ENCODE measurements at regions not wholly inside any gene's neighbourhood (a gene's known extent, or its start where the extent isn't known, plus 50 kb on each side); places are given as distances from the start of the nearest gene placed in this dataset.

DNA sequence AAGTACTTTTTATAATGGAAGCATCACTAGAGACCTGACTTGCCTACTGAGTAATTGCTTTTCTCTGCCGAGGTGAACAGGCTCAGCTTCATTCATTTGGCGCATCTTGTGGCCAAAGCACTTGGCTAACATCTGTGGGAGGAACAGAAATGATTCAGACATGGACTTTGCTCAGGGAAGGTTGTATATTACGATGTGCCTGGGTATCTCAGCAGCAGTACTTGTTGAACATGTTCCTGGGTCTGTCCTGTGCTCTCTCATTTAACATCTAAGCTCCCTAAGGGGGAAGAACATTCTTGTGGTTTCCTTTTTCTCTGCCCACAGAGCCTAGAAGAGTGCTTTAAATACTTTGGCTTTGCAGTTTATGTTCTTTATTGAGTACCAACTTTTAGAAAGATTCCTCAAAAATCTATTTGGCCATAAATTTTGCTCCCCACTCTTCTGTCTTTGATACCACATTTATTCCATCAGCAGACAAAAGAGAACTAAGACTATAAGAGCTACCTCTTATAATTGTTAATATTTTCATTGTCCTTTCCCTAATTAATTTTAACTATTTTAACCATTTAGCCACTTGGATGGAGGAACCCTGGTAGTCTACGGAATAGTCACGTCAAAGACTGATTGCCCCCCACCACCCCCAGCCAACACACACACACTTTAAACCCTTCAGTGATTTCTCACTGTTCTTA lies 101.2 kb upstream of the EGLN3 start (continued):
- TF ChIP-seq, protein P1, sequence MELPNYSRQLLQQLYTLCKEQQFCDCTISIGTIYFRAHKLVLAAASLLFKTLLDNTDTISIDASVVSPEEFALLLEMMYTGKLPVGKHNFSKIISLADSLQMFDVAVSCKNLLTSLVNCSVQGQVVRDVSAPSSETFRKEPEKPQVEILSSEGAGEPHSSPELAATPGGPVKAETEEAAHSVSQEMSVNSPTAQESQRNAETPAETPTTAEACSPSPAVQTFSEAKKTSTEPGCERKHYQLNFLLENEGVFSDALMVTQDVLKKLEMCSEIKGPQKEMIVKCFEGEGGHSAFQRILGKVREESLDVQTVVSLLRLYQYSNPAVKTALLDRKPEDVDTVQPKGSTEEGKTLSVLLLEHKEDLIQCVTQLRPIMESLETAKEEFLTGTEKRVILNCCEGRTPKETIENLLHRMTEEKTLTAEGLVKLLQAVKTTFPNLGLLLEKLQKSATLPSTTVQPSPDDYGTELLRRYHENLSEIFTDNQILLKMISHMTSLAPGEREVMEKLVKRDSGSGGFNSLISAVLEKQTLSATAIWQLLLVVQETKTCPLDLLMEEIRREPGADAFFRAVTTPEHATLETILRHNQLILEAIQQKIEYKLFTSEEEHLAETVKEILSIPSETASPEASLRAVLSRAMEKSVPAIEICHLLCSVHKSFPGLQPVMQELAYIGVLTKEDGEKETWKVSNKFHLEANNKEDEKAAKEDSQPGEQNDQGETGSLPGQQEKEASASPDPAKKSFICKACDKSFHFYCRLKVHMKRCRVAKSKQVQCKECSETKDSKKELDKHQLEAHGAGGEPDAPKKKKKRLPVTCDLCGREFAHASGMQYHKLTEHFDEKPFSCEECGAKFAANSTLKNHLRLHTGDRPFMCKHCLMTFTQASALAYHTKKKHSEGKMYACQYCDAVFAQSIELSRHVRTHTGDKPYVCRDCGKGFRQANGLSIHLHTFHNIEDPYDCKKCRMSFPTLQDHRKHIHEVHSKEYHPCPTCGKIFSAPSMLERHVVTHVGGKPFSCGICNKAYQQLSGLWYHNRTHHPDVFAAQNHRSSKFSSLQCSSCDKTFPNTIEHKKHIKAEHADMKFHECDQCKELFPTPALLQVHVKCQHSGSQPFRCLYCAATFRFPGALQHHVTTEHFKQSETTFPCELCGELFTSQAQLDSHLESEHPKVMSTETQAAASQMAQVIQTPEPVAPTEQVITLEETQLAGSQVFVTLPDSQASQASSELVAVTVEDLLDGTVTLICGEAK (IDR thresholded peaks at IDR 0.05), result no peak
- TF ChIP-seq, protein P1 (CRISPR knock-in tag; IDR thresholded peaks at IDR 0.05), result no peak; the same call in 1 of the 2 replicates
- TF ChIP-seq SMYD3 (CRISPR knock-in tag; IDR thresholded peaks at IDR 0.05) (no peak), ZNF563 (CRISPR knock-in tag; IDR thresholded peaks at IDR 0.05) (no peak), CHD2 (IDR thresholded peaks at IDR 0.05; ENCODE audit: low read depth, low read length) (no peak)
- TF ChIP-seq, protein P2, sequence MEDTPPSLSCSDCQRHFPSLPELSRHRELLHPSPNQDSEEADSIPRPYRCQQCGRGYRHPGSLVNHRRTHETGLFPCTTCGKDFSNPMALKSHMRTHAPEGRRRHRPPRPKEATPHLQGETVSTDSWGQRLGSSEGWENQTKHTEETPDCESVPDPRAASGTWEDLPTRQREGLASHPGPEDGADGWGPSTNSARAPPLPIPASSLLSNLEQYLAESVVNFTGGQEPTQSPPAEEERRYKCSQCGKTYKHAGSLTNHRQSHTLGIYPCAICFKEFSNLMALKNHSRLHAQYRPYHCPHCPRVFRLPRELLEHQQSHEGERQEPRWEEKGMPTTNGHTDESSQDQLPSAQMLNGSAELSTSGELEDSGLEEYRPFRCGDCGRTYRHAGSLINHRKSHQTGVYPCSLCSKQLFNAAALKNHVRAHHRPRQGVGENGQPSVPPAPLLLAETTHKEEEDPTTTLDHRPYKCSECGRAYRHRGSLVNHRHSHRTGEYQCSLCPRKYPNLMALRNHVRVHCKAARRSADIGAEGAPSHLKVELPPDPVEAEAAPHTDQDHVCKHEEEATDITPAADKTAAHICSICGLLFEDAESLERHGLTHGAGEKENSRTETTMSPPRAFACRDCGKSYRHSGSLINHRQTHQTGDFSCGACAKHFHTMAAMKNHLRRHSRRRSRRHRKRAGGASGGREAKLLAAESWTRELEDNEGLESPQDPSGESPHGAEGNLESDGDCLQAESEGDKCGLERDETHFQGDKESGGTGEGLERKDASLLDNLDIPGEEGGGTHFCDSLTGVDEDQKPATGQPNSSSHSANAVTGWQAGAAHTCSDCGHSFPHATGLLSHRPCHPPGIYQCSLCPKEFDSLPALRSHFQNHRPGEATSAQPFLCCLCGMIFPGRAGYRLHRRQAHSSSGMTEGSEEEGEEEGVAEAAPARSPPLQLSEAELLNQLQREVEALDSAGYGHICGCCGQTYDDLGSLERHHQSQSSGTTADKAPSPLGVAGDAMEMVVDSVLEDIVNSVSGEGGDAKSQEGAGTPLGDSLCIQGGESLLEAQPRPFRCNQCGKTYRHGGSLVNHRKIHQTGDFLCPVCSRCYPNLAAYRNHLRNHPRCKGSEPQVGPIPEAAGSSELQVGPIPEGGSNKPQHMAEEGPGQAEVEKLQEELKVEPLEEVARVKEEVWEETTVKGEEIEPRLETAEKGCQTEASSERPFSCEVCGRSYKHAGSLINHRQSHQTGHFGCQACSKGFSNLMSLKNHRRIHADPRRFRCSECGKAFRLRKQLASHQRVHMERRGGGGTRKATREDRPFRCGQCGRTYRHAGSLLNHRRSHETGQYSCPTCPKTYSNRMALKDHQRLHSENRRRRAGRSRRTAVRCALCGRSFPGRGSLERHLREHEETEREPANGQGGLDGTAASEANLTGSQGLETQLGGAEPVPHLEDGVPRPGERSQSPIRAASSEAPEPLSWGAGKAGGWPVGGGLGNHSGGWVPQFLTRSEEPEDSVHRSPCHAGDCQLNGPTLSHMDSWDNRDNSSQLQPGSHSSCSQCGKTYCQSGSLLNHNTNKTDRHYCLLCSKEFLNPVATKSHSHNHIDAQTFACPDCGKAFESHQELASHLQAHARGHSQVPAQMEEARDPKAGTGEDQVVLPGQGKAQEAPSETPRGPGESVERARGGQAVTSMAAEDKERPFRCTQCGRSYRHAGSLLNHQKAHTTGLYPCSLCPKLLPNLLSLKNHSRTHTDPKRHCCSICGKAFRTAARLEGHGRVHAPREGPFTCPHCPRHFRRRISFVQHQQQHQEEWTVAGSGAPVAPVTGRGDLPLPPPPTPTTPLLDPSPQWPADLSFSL (CRISPR knock-in tag; IDR thresholded peaks at IDR 0.05), result no peak
- TF ChIP-seq, protein P3, sequence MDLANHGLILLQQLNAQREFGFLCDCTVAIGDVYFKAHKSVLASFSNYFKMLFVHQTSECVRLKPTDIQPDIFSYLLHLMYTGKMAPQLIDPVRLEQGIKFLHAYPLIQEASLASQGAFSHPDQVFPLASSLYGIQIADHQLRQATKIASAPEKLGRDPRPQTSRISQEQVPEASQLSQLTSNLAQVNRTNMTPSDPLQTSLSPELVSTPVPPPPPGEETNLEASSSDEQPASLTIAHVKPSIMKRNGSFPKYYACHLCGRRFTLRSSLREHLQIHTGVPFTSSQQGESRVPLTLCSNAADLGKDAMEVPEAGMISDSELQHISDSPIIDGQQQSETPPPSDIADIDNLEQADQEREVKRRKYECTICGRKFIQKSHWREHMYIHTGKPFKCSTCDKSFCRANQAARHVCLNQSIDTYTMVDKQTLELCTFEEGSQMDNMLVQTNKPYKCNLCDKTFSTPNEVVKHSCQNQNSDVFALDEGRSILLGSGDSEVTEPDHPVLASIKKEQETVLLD (CRISPR knock-in tag; IDR thresholded peaks at IDR 0.05; ENCODE audit: low read depth), result no peak
- TF ChIP-seq, protein P4, sequence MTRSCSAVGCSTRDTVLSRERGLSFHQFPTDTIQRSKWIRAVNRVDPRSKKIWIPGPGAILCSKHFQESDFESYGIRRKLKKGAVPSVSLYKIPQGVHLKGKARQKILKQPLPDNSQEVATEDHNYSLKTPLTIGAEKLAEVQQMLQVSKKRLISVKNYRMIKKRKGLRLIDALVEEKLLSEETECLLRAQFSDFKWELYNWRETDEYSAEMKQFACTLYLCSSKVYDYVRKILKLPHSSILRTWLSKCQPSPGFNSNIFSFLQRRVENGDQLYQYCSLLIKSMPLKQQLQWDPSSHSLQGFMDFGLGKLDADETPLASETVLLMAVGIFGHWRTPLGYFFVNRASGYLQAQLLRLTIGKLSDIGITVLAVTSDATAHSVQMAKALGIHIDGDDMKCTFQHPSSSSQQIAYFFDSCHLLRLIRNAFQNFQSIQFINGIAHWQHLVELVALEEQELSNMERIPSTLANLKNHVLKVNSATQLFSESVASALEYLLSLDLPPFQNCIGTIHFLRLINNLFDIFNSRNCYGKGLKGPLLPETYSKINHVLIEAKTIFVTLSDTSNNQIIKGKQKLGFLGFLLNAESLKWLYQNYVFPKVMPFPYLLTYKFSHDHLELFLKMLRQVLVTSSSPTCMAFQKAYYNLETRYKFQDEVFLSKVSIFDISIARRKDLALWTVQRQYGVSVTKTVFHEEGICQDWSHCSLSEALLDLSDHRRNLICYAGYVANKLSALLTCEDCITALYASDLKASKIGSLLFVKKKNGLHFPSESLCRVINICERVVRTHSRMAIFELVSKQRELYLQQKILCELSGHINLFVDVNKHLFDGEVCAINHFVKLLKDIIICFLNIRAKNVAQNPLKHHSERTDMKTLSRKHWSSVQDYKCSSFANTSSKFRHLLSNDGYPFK (CRISPR knock-in tag; IDR thresholded peaks at IDR 0.05; ENCODE audit: borderline replicate concordance), result no peak

All from HepG2 (cell line).